Astrocyte (in vitro differentiated cells and primary cell): ENCODE measurements at regions not wholly inside any gene's neighbourhood (a gene's known extent, or its start where the extent isn't known, plus 50 kb on each side); places are given as distances from the start of the nearest gene placed in this dataset.

Experiments
- DNase-seq: peaks from one replicate; pipeline ENCODE4 v3.0.0-alpha.2; 2010; ENCODE audit warnings: low read depth
- FAIRE-seq: peaks from 2 replicates; lab custom pipeline; 2011; peaks lifted over from hg19 to GRCh38; lab: Jason Lieb, UNC
- H2AFZ ChIP-seq: 2 replicates; pipeline ENCODE4 v1.6.0; 2012; ENCODE audit warnings: low read depth, low read length, inconsistent platforms
- H3K27ac ChIP-seq: 2 replicates; pipeline ENCODE4 v1.5.1; 2011; ENCODE audit warnings: low read depth, low read length, inconsistent platforms
- H3K27me3 ChIP-seq: 2 replicates; pipeline ENCODE4 v1.6.0; 2011; ENCODE audit warnings: low read length, inconsistent platforms; ENCODE audit not compliant: insufficient read depth
- H3K36me3 ChIP-seq: 2 replicates; pipeline ENCODE4 v1.5.1; 2011; ENCODE audit warnings: low read length, inconsistent platforms; ENCODE audit not compliant: insufficient read depth
- H3K4me1 ChIP-seq: 2 replicates; pipeline ENCODE4 v1.5.1; 2011; ENCODE audit warnings: low read length, inconsistent platforms; ENCODE audit not compliant: insufficient read depth
- H3K4me2 ChIP-seq: 2 replicates; pipeline ENCODE4 v1.6.0; 2012; ENCODE audit warnings: low read length, inconsistent platforms
- H3K4me3 ChIP-seq: 2 replicates; pipeline ENCODE4 v1.5.1; 2011; ENCODE audit warnings: low read depth, mild to moderate bottlenecking, low read length, inconsistent platforms; ENCODE audit not compliant: insufficient read depth
- H3K79me2 ChIP-seq: 2 replicates; pipeline ENCODE4 v1.6.0; 2012; ENCODE audit warnings: mild to moderate bottlenecking, low read length, inconsistent platforms; ENCODE audit not compliant: insufficient read depth
- H3K9ac ChIP-seq: 2 replicates; pipeline ENCODE4 v1.6.0; 2012; ENCODE audit warnings: mild to moderate bottlenecking, low read length, inconsistent platforms
- H3K9me3 ChIP-seq: 2 replicates; pipeline ENCODE4 v1.5.1; 2012; ENCODE audit warnings: low read depth, mild to moderate bottlenecking, low read length, inconsistent platforms; ENCODE audit not compliant: insufficient read depth
- H4K20me1 ChIP-seq: 2 replicates; pipeline ENCODE4 v1.6.0; 2012; ENCODE audit warnings: low read length, inconsistent platforms; ENCODE audit not compliant: insufficient read depth
- H3K27ac Mint-ChIP-seq: one replicate; pipeline ENCODE4 v1.8.0; 2021; ENCODE audit warnings: mild to moderate bottlenecking, mixed read lengths; ENCODE audit not compliant: unreplicated experiment
- H3K27me3 Mint-ChIP-seq: one replicate; pipeline ENCODE4 v1.8.0; 2021; ENCODE audit warnings: low read depth, mixed read lengths; ENCODE audit not compliant: unreplicated experiment
- H3K36me3 Mint-ChIP-seq: one replicate; pipeline ENCODE4 v1.8.0; 2021; ENCODE audit warnings: low read depth, mixed read lengths; ENCODE audit not compliant: unreplicated experiment
- H3K4me1 Mint-ChIP-seq: one replicate; pipeline ENCODE4 v1.8.0; 2021; ENCODE audit warnings: low read depth, mixed read lengths; ENCODE audit not compliant: unreplicated experiment
- H3K4me3 Mint-ChIP-seq: one replicate; pipeline ENCODE4 v1.8.0; 2021; ENCODE audit warnings: mild to moderate bottlenecking, moderate library complexity, mixed read lengths; ENCODE audit not compliant: unreplicated experiment
- H3K9me3 Mint-ChIP-seq: one replicate; pipeline ENCODE4 v1.8.0; 2021; ENCODE audit warnings: mild to moderate bottlenecking, mixed read lengths; ENCODE audit not compliant: unreplicated experiment
- EZH2 ChIP-seq: IDR thresholded peaks from 2 replicates; pipeline ENCODE4 v1.6.1; 2012; ENCODE audit warnings: mild to moderate bottlenecking, low read length, inconsistent platforms; ENCODE audit not compliant: insufficient read depth
- TF ChIP-seq, protein P1 (sequence below): IDR thresholded peaks from 2 replicates; pipeline ENCODE4 v1.5.1; 2011; ENCODE audit warnings: low read depth, mild to moderate bottlenecking, inconsistent platforms, low read length, moderate library complexity; ENCODE audit not compliant: insufficient read depth

DNA sequence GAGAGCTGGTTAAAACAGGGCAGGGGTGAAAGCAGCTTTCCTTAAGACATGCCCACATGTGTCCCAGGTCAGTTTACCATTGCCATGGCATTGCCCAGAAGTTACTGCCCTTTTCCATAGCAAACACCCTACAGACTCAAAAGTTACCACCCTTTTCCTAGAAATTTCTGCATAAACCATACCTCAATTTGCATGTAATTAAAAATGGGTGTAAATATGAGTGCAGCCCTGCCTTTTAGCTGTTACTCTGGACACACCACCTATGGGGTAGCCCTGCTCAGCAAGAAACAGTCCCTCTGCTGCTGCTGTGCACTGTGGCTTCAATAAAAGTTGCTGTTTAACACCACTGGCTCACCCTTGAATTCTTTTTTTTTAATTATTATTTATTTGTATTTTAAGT lies 168.5 kb upstream of the C16orf82 start:
- no peak overlapping the region for H3K4me2 ChIP-seq
- no peaks in the 10 kb centered on the region for H3K79me2 ChIP-seq
- no peak for TF ChIP-seq EZH2
- TF ChIP-seq, protein P1, sequence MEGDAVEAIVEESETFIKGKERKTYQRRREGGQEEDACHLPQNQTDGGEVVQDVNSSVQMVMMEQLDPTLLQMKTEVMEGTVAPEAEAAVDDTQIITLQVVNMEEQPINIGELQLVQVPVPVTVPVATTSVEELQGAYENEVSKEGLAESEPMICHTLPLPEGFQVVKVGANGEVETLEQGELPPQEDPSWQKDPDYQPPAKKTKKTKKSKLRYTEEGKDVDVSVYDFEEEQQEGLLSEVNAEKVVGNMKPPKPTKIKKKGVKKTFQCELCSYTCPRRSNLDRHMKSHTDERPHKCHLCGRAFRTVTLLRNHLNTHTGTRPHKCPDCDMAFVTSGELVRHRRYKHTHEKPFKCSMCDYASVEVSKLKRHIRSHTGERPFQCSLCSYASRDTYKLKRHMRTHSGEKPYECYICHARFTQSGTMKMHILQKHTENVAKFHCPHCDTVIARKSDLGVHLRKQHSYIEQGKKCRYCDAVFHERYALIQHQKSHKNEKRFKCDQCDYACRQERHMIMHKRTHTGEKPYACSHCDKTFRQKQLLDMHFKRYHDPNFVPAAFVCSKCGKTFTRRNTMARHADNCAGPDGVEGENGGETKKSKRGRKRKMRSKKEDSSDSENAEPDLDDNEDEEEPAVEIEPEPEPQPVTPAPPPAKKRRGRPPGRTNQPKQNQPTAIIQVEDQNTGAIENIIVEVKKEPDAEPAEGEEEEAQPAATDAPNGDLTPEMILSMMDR = no peak
- no peaks in the 10 kb centered on the region for H3K27me3 Mint-ChIP-seq
- no peaks in the 10 kb centered on the region for H4K20me1 ChIP-seq
- H3K4me1 ChIP-seq = no peaks in the 10 kb centered on the region
- H3K4me3 ChIP-seq = no peak overlapping the region
- H2AFZ ChIP-seq = no peak overlapping the region
- no peaks in the 10 kb centered on the region for H3K9me3 ChIP-seq
- H3K27ac Mint-ChIP-seq = no peak overlapping the region
- no peaks in the 10 kb centered on the region for H3K9me3 Mint-ChIP-seq
- FAIRE-seq (no peak), DNase-seq (no peak)
- H3K27me3 ChIP-seq = no peaks in the 10 kb centered on the region
- no peak overlapping the region for H3K27ac ChIP-seq
- no peak overlapping the region for H3K4me3 Mint-ChIP-seq
- H3K4me1 Mint-ChIP-seq = peaks cover 6% of the 10 kb centered on the region
- no peaks in the 10 kb centered on the region for H3K36me3 Mint-ChIP-seq
- no peak overlapping the region for H3K9ac ChIP-seq
- H3K36me3 ChIP-seq = no peaks in the 10 kb centered on the region

DNA sequence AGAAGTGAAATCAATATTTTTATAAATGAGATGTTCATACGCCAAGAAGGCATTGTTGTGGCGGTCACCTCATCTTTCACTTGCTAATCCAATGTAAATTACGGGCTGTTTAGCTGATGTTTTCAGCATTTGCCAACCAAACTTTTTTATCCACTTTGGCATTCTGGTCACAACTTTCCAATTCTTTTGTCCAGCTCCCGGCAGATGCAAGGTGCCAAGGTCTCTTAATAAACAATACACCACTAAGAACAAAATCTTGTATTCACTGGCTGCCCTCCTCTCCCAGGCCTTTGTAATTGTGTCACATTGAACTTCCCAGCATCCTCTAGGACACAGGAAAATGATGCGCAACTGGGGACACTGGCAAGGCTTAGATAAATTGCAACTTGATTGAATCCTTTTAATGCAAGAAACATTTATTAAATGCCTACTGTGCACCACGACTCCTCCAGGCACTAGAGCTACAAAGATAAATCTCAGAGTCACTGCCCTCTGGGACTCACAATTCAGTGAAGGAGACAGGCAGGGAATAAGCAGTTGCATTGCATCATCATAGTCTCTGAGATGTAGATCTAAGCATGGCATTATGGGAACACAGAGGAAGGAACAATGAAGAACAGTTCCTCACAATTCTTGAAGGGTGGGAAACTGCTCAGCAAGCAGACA lies 165.4 kb upstream of the C16orf82 start:
- H3K4me2 ChIP-seq = no peak overlapping the region
- H3K9ac ChIP-seq = no peak overlapping the region
- no peaks in the 10 kb centered on the region for H3K27me3 ChIP-seq
- no peaks in the 10 kb centered on the region for H3K79me2 ChIP-seq
- Mint-ChIP-seq H3K9me3 (no peaks in the 10 kb centered on the region), H3K4me3 (no peak overlapping the region), H3K36me3 (no peaks in the 10 kb centered on the region), H3K4me1 (no peaks in the 10 kb centered on the region), H3K27me3 (no peaks in the 10 kb centered on the region), H3K27ac (no peak overlapping the region)
- FAIRE-seq = no peak
- no peak overlapping the region for H3K27ac ChIP-seq
- no peak overlapping the region for H2AFZ ChIP-seq
- no peaks in the 10 kb centered on the region for H3K9me3 ChIP-seq
- DNase-seq = no peak
- H3K4me3 ChIP-seq = no peak overlapping the region
- TF ChIP-seq, protein P1 = no peak
- no peak for TF ChIP-seq EZH2
- H3K4me1 ChIP-seq = no peaks in the 10 kb centered on the region
- no peaks in the 10 kb centered on the region for H3K36me3 ChIP-seq
- no peaks in the 10 kb centered on the region for H4K20me1 ChIP-seq

DNA sequence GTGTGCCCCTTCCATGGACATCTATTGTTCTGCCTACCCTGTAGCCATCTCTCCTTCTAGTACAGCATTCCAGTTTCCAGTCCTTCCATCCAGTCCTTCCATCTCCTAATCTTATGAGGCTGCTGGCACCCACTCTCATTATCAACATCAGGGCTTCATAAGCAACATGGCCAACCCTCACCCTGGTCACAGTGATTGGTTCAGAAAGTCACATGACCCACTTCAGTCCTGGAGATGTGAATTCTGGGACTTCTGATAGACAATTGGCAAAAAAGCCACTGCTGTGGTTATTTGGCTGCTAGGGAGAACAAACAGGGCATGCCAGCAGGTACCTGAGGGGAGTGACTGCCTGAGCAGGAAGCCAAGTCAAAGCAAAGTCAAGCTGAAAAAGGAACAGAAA lies 164.7 kb upstream of the C16orf82 start:
- no peaks in the 10 kb centered on the region for H3K36me3 Mint-ChIP-seq
- no peak overlapping the region for H3K4me3 Mint-ChIP-seq
- H3K27ac ChIP-seq = no peak overlapping the region
- no peaks in the 10 kb centered on the region for H3K9me3 ChIP-seq
- H2AFZ ChIP-seq = no peak overlapping the region
- H3K27me3 ChIP-seq = no peaks in the 10 kb centered on the region
- no peaks in the 10 kb centered on the region for H3K79me2 ChIP-seq
- H3K4me3 ChIP-seq = no peak overlapping the region
- no peak overlapping the region for H3K27ac Mint-ChIP-seq
- H4K20me1 ChIP-seq = no peaks in the 10 kb centered on the region
- no peak overlapping the region for H3K4me2 ChIP-seq
- no peaks in the 10 kb centered on the region for H3K4me1 ChIP-seq
- H3K9ac ChIP-seq = no peak overlapping the region
- FAIRE-seq = no peak
- peaks cover 3% of the 10 kb centered on the region for H3K9me3 Mint-ChIP-seq
- DNase-seq = no peak
- H3K27me3 Mint-ChIP-seq = no peaks in the 10 kb centered on the region
- no peaks in the 10 kb centered on the region for H3K4me1 Mint-ChIP-seq
- no peaks in the 10 kb centered on the region for H3K36me3 ChIP-seq
- TF ChIP-seq, protein P1 = no peak
- TF ChIP-seq EZH2 = no peak
